Mesenteric fat pad (tissue), 1 donor: ENCODE measurements at regions not wholly inside any gene's neighbourhood (a gene's known extent, or its start where the extent isn't known, plus 50 kb on each side); places are given as distances from the start of the nearest gene placed in this dataset.

Experiments
- DNase-seq: peaks from one replicate; pipeline ENCODE4 v3.0.0-alpha.2; 2020; ENCODE audit warnings: low spot score
- donor health status: DM: yes; HTN: yes; CAD: no.

DNA sequence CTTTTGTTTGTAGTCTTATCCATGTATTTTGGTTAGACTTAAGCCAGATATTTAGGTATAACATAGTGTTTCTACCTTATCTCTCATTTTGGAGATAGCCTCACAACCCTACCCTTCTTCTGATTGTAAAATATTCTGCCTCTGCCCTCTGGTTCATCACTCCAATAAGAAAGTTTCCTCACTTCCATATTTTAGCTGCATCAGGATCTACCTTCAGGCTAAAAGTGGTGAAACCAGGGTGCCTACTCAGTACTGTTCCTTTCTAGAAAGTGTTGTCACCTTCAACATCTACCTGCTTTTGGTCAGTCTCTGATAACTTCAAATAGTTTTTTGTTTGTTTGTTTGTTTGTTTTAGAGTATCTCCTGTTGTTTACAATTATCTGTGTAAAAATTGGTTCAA lies 294.6 kb downstream of the ANXA1 start:
- DNase-seq: no peak

DNA sequence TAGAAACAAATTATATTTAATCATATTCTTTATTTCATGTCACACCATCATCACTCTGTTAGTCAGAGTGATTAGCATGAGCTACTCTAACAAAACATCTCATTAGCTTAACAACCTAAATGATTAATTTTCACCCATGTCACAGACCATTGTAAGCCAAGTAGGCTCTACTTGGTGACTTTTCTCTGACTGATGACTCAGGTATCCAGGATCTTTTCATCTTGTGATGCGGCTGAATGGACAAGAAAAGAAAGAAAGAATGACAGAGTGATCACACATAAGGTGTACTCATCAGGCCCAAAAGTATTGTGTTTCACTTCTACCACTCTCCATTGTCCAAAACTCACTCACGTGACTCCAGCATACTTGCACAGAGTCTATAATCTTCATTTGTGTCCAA lies 299.3 kb downstream of the ANXA1 start:
- no peak for DNase-seq

DNA sequence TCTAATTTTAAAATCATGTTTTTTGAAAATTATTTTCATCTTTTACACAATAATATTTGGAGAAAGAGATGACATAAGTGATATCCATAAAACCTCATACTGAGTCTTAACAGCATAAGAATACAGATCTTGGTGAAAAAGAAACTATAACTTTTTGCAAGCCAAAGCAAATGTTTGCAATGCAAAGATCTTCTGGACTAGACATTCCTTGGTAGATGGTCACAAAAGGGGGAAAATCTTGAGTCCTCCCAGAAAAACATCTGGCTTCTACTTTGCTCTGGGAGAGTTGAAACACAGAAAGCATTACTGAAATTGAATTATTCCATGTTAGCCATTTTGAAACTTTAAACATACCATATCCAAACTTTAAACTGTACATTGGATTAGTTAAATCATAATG lies 308.2 kb downstream of the ANXA1 start:
- no peak for DNase-seq

DNA sequence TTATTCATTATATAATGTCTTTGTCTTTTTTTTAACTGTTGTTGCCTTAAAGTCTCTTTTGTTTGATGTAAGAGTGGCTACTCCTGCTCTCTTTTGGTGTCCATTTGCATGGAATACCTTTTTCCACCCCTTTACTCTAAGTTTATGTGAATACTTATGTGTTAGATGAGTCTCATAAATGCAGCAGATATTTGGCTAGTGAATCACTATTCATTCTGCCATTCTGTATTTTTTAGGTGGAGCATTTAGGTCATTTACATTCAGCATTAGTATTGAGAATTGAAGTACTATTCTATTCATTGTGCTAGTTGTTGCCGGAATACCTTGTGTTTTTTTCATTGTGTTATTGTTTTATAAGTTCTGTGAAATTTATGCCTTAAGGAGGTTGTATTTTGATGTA lies 317.1 kb downstream of the ANXA1 start:
- DNase-seq: no peak

DNA sequence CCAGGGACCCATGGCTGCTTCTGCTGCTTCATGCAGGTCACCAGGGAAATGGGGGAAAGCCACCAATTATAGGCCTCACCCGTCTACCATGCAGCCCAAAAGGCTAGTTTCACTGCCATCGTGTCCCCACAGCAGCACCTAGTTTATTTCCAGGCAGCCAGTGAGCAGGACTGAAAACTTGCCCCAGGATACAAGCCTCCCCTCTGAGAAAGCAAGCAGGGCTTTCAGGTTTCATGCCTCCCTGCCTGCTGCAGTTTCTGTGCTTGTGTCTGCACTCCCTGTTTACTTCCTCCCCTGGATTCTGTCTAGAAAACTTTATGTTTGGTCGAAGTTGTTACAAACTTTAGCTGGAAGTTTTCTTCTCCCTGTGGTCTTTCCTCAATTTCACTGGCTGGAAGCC lies 319.1 kb downstream of the ANXA1 start:
- DNase-seq: no peak

DNA sequence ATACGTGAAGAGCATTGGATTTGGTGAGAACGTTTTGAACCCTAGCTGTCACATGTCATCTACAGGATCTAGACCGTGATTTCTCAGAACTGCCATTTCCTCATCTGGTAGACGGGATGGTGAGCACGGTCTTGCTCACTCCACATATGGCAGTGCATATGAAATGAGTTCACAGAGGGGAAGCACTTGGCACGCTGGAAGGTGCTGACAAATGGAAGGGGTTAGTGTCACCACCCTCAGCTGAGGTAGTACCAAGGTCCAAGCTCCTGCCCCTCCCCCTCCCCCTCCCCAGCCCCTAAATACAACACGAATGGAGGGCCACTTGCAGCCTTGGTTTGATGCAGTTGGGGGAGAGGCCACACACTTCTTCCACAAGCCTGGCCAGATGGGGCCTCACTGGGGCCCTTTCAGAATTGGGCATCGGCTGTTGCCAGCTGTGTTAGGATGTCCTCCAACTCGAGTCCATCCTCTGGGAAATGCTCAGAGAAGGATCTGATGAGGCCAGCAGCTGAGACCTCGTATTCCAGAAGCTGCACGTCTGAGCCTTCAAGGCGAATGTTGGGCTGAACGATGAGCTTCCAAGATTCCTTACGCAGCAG lies 322.4 kb downstream of the ANXA1 start:
- no peak for DNase-seq

DNA sequence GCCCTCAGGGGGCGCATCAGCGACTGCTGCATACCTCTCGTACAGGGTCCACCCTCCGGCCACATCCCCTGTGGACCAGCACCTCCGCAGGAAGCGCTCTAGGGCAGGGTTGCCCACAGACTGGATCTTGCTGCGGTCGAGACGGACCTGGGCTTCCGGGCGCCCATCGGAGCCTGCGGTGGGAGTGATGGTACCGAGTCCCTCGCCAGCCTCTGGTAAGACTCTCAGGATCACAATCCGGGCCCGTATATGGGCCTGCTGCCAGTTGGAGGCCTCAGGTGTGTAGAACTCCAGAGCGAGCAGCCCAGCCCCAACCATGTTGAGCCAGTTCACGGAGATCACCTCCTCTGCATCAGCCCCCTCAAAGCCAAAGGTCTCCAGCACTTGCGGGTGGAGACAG lies 323.0 kb downstream of the ANXA1 start:
- DNase-seq: no peak

DNA sequence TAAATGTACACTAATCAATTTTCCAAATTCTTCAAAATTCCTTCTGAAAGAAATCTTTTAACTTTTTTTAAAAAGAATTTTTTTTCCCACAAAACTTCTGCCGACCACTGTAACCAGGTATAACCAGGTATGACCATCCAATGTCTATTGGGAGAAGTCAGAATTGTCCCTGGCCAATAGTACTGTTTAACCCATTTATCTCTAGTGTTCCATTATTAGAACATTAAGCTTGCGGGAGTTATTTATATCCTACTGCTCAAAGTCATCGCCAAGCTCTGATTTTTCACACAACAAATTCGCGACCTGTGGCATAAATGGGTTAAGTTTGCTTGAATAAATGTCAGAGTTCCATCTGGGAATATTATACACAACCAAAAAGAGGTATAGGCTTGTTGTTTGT lies 343.2 kb downstream of the ANXA1 start:
- no peak for DNase-seq

DNA sequence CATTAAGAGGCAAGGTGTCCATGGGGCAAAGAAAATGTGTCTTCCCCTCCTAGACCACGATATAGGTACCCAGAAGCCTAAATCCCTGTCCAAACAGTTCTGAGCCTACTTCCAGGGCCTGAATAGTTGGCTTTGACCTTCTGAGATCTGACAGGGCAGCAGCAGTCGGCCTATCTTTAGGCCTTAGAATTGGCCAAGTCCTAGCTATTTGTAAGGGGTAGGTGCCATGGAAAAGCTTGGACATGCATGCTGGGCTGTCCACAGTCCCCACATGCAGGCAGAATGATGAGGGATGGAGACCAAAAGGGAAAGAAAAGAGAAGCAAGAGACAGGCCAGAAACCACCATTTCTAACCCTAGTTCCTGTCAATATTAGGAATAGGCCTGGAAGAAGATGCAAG lies 346.1 kb downstream of the ANXA1 start:
- no peak for DNase-seq

DNA sequence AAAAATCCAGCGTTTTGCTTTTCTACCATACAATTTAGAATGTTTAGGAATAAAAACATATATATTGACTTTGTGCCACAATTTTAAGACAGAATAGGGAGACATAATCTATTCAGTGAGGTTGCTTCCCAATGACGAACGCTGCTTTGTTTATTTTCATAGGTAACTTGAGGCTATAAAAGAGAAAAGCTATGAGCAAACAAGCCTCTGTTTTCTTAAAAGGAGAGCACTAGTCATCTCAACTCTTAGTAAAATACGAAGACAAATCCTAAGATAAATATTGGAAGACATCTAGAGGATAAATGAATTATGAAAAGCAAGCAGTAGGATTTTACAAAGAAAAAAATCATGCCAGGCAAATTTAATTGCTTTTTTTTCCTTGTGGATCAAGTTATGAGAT lies 363.6 kb downstream of the ANXA1 start:
- no peak for DNase-seq

DNA sequence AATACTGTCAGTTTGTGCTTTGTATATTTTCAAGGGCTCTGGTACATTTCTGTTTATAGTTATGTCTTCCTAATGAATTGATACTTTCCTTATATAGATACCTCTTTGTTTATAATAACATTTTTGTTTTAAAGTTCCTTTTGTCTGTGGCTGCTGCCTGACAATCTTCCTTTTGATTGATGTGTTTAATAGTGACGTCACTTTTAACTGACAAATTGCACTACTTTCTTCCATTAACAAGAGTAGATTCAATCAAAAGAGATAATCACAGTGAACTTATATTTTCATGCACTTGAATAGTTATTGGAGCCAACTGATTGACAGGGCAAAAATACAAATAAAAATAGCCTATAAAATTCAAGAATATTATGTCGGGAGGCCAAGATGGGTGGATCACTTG lies 371.7 kb downstream of the ANXA1 start:
- no peak for DNase-seq

DNA sequence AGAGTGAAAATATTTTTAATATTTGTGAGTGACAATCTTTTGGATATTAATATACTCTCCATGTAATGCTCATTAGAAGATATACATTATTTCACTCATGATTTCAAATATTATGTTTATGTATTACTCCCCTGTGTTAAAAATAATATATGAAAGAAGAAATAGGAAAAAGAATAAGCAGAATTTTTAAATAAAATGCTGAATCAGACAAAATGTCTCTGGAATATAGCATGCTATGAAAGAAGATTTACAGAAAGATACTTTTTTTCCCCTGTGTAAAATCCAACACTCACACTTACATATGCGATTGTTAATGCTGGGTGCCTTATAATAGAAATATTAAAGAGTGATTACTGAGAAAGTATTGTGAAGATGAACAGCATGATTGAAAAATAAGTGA lies 373.7 kb downstream of the ANXA1 start:
- DNase-seq: no peak

DNA sequence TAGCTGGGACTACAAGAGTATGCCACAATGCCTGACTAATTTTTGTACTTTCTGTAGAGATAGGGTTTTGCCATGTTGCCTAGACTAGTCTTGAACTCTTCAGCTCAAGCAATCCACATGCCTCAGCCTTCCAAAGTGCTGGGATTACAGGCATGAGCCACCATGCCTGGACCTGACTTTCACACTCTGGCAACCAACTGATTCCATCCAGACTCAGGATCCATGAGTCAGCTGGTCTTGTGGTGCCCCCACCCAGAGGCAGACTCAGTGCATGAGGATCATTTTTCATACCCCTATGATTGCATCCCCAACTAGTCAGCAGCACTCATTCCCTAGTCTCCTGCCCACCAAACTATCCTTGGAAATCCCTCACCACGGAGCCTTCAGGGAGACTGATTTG lies 375.9 kb downstream of the ANXA1 start:
- no peak for DNase-seq

DNA sequence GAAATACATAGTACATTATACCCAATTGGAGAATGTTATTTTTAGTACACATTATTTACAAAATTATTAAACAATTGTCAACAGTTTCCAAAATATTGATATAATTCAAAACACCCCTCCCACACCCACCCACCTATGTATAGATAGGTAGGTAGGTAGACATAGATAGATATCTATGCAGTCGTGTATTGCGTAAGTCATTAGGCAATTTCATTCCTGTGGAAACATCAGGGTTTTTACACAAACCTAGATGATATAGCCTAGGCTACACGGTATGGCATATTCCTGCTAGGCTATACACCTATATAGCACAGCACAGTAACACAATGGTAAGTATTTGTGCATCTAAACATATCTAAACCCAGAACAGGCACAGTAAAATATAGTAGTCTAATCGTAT lies 377.3 kb downstream of the ANXA1 start:
- no peak for DNase-seq

DNA sequence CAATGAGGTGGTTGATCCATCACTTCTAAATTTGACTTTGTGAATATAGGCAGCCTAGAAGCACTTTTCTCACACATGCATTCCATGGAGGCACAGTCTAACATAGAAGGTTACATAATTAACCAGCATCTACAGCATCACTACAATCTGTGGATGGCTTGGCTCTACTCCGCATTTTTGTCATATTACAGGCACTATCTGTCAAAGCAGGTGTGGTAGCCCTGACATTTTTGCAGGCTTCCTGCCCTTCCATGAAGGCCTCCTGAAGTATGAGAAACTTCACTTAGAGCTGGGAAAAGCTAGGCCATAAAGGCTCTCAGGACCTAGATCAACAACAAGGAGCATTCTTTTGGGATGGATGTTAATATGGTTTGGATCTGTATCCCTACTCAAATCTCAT lies 378.0 kb downstream of the ANXA1 start:
- DNase-seq: no peak

DNA sequence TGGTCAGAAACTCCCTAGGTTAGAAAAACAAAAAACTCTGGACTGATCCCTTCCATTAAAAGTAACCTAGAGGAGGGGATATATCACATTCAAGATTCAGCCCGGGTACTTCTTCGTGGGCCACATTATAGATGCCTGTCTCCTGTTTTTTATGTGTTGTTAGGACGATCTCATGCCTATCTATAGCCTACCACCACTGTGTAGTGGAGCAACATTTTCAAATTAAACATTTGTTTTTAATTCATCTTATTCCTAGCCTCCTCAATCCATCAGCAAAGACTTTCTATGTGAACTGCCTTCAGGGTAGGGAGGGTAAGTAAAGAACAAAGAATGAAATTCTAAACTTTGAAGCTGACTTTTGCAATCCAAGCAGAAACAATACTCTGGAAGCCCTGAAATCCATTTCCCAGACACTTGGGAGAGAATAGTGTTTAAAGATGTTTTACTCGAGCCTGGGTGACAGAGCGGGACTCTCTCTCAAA lies 379.4 kb downstream of the ANXA1 start:
- DNase-seq: no peak

DNA sequence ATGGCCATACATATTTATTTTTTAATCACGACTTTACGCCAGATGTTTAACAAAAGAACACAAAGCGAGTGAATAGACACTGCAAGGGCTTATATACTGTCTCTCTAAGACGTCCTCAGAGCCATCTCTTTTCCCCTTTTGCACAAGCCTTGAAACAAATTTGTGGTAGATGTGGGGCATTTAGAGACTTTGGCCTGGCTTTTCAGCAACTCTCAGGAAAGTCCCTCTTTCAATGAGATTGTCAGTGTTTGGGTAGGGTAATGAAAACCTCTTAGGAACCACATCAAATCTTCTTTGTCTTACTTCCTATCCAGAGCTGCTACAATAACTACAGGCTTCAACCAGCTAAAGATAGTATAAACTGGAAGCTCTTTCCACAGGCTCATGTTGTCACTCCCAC lies 380.0 kb downstream of the ANXA1 start:
- DNase-seq: no peak

DNA sequence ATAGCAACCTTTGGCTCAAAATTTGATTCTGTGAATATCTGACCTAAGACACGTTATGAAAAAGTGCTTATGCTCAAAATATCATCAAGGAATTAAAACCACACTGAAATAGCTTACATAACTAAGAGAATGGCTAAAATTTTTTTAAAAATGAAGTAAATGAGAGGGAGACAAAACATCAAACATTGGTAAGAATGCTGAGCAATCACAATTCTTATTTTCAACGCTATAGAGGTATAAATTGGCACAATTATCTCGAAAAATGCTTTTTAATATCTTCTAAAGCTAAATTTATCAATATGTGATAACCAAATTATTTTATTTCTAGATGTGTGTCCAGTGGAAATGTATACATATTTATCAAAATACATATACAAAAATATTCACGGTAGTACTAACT lies 381.3 kb downstream of the ANXA1 start:
- no peak for DNase-seq

DNA sequence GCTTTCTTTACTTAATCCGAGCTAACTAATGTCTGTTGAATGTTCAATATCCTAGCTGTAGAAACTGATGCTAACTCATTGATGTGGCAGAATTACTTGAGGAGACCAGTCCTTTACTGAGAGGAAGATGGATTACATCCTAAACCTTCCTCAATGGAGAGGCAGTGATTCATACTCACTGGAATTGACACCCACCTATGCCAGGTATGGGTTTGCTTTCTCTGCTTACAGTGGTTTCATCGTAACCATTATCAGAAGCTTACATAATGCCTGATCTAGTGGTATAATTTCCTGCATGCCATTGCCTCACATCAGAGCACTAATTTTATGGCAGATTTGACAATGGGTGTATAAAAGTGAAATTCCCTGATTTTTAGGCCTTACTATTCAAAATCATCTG lies 384.7 kb downstream of the ANXA1 start:
- DNase-seq: no peak

DNA sequence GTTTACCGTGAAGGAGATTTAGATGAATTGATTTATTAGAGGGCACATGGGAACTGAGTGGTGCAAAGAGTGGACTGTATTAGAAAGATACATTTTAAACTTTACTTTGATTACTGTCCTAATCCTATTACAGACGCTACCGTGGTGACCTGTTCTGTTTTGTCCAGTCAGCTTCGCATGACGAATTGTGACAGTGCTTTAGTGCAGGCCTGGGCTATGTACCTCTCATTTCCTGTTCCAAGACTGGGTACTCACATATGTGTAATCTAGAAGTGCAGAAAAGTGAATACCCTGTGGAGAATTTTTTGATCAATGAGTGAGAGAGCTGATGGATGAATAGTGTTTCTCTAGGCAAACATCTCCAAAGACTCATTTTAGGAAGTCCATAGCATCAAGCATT lies 385.9 kb downstream of the ANXA1 start:
- DNase-seq: no peak

DNA sequence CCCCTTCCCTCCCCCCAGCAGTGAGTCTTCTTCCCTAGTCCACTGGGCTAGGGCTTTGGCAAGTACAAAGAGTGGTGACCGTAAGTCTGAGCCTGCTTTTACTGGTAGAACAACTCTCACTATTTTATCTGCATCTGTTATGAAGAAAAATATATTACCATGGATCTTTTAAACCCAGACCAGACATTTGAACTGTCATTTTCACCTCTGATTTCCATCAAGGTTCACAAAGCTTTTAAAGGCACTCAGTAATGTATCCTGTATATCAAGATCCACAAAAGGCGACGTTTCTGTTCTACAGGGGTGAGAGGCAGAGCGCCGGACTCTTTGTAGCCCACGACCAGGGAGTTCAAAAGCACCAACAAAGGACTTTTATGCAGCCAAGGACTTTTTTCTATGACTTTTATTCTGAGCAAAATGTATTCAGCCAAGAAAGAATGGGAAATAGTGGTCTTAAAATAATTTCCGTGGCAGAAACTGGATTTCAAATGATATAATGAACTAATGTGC lies 388.3 kb downstream of the ANXA1 start:
- DNase-seq: no peak

DNA sequence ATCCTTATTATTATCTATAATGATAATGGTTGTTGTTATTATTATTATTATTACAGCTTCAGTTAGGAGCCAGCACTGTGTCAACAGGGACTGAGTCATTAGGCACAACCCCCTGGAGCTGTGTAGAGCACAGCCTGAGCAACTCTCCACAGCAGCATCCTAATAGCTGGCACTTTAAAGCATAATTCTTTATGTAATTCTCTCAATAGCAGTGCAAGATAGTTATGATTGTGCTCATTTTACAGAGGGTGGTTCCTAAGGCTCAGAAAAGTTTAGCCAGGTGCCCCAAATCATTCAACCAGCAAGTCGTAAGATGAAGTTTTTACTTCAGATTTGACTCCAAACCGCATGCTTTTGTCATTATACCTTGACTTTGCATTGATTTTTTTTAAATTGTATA lies 390.3 kb downstream of the ANXA1 start:
- DNase-seq: no peak

DNA sequence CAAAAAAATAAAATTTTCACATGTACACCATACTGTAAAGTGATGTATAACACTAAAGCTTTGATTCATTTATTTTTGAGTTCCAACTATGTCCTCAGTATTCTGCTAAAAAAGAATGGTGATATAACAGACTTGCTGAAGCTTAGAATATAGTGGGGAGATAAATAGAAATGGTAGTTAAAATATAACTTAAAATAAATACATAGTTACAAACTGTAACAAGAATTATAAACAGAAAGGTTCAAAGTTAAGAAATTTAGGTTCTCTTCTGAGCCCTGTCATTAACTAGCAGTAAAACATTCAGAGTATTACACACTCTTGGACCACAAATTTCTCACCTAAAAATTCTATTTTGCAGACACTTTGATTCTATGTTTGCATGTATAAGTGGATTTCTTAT lies 392.1 kb downstream of the ANXA1 start:
- no peak for DNase-seq

DNA sequence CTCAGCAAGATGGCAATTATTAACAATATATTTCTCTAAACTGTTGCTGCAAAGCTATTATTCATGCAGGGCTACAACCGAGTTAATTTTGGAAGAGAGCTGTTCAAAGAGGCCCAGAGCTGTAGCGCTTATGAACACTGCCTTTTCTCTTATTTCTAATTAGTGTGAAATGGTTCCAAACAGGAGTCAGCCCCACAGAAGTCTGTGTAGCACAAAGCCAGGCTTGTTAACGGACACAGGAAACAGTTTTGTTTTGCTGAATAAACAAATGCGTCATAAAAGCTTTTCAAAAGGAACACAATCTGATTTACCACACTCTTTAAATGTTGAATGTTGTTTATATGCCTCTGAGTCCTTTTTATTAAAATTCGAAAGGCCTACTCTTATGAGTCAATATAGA lies 396.5 kb downstream of the ANXA1 start:
- DNase-seq: no peak
